ENCODE measurements at regions not wholly inside any gene's neighbourhood (a gene's known extent, or its start where the extent isn't known, plus 50 kb on each side); places are given as distances from the start of the nearest gene placed in this dataset.

DNA sequence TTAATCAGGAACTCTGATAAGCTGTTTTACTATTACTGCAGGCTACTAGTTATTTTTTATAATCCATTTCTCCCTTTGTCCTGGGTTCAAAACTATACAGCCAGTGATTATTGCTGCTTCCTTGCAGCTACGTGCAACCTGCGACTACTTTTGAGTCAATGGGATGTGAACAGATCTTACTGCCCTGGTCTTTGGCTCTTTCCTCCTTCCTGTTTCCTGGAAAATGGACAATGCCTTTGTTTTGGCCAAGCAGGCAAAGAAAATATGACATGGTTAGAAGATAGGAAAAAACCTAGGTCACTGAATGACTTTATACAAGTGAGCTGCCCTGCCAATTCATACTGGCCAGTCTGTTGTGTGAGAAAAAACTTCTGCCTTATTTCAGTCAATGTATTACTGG lies 201.2 kb upstream of the KLF12 start:
- TF ChIP-seq, protein P1, sequence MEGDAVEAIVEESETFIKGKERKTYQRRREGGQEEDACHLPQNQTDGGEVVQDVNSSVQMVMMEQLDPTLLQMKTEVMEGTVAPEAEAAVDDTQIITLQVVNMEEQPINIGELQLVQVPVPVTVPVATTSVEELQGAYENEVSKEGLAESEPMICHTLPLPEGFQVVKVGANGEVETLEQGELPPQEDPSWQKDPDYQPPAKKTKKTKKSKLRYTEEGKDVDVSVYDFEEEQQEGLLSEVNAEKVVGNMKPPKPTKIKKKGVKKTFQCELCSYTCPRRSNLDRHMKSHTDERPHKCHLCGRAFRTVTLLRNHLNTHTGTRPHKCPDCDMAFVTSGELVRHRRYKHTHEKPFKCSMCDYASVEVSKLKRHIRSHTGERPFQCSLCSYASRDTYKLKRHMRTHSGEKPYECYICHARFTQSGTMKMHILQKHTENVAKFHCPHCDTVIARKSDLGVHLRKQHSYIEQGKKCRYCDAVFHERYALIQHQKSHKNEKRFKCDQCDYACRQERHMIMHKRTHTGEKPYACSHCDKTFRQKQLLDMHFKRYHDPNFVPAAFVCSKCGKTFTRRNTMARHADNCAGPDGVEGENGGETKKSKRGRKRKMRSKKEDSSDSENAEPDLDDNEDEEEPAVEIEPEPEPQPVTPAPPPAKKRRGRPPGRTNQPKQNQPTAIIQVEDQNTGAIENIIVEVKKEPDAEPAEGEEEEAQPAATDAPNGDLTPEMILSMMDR (conservative IDR thresholded peaks at IDR 0.05; ENCODE audit: low read depth, low read length): no peak
- TF ChIP-seq EZH2 (IDR thresholded peaks at IDR 0.05; ENCODE audit: borderline replicate concordance, low read depth, low read length, poor library complexity, severe bottlenecking): no peak
